ENCODE measurements at regions not wholly inside any gene's neighbourhood (a gene's known extent, or its start where the extent isn't known, plus 50 kb on each side); places are given as distances from the start of the nearest gene placed in this dataset.

- TF ChIP-seq CTCF (IDR thresholded peaks at IDR 0.05; ENCODE audit: insufficient read depth, low read length, poor library complexity, severe bottlenecking) = no peak
- no peak for TF ChIP-seq EZH2phosphoT487 (conservative IDR thresholded peaks at IDR 0.05; ENCODE audit: low read length)
These were observed 219.2 kb upstream of the NR5A2 start for GRCh38 chr1:199808110-199808870.
